GM12878 (cell line): ENCODE measurements at regions not wholly inside any gene's neighbourhood (a gene's known extent, or its start where the extent isn't known, plus 50 kb on each side); places are given as distances from the start of the nearest gene placed in this dataset.

ENCODE experiments used
- ATAC-seq: fragments of 200-7000 bp; cut with Tn5 transposase; 3 replicates; pipeline ENCODE4 v1.9.1; 2020; ENCODE audit warnings: mild to moderate bottlenecking, moderate library complexity
- BruUV-seq: library from RNA; stranded (reverse); fragments of 400-500 nt; replicated peaks from 2 replicates; lab custom pipeline; 2021; lab: Mats Ljungman, UMichigan
- CTCF ChIA-PET: fragments of 300-600 bp; sonication (Branson Sonifier 250); formaldehyde crosslinking; extraction: SDS; loops from one replicate; lab custom pipeline; 2021; ENCODE audit warnings: inconsistent platforms; lab: Yijun Ruan, JAX
- POLR2A ChIA-PET: fragments of 350-600 bp; formaldehyde crosslinking; extraction: SDS; loops from one replicate; lab custom pipeline; 2021; ENCODE audit warnings: inconsistent platforms; lab: Charles Lee
- RAD21 ChIA-PET: fragments of 300-600 bp; sonication (Branson Sonifier 250); formaldehyde crosslinking; loops from one replicate; lab custom pipeline; 2023; ENCODE audit warnings: antibody characterized with exemption; ENCODE audit not compliant: unreplicated experiment; lab: Charles Lee
- SMC1A ChIA-PET: fragments of 300-600 bp; sonication (Branson Sonifier 250); formaldehyde crosslinking; loops from one replicate; lab custom pipeline; 2023; ENCODE audit not compliant: unreplicated experiment, uncharacterized antibody; lab: Charles Lee
- DNase-seq: peaks from one replicate; pipeline ENCODE4 v3.0.0-alpha.2; 2011; ENCODE audit warnings: low read depth, low spot score
- FAIRE-seq: peaks from 3 replicates; lab custom pipeline; 2011; peaks lifted over from hg19 to GRCh38; lab: Jason Lieb, UNC
- H2AFZ ChIP-seq: 2 replicates; pipeline ENCODE4 v1.6.0; 2011; ENCODE audit warnings: low read depth, low read length, control low read depth; ENCODE audit not compliant: control insufficient read depth
- H3K27ac ChIP-seq: 2 replicates; pipeline ENCODE4 v1.5.1; 2011; ENCODE audit warnings: control low read depth; ENCODE audit not compliant: control insufficient read depth, insufficient read depth
- H3K27me3 ChIP-seq, 2 experiments: replicated peaks in 1 of 2; 2 replicates each; pipeline versions ENCODE4 v1.6.0 to v1.6.1; 2011; ENCODE audit warnings: low read length in 1 of 2; ENCODE audit not compliant: control insufficient read depth in 2 of 2, insufficient read depth in 2 of 2
- H3K36me3 ChIP-seq, 2 experiments: 2 replicates each; pipeline ENCODE4 v1.5.1; 2011; ENCODE audit warnings: low read length in 1 of 2; ENCODE audit not compliant: control insufficient read depth in 2 of 2, insufficient read depth in 2 of 2
- H3K4me1 ChIP-seq: 2 replicates; pipeline ENCODE4 v1.6.1; 2011; ENCODE audit warnings: mild to moderate bottlenecking, low read length, moderate library complexity, mixed read lengths; ENCODE audit not compliant: control insufficient read depth, insufficient read depth
- H3K4me2 ChIP-seq: 2 replicates; pipeline ENCODE4 v1.6.0; 2011; ENCODE audit warnings: control low read depth; ENCODE audit not compliant: control insufficient read depth, insufficient read depth
- H3K4me3 ChIP-seq: fragments of 200-600 bp; sonication (generic); 2 replicates; pipeline ENCODE4 v1.5.1; 2016
- H3K79me2 ChIP-seq: 2 replicates; pipeline ENCODE4 v1.6.0; 2011; ENCODE audit warnings: low read length; ENCODE audit not compliant: control insufficient read depth, insufficient read depth
- H3K9ac ChIP-seq: 2 replicates; pipeline ENCODE4 v1.8.0; 2011; ENCODE audit warnings: low read length, control low read depth, mixed read lengths; ENCODE audit not compliant: control insufficient read depth, insufficient read depth
- H3K9me3 ChIP-seq: replicated peaks from 3 replicates; pipeline ENCODE4 v1.5.1; 2011; ENCODE audit warnings: mild to moderate bottlenecking, low read length; ENCODE audit not compliant: control insufficient read depth, insufficient read depth
- H4K20me1 ChIP-seq: 2 replicates; pipeline ENCODE4 v1.6.0; 2011; ENCODE audit not compliant: control insufficient read depth, insufficient read depth
- BCL11A ChIP-seq: IDR thresholded peaks from 2 replicates; pipeline ENCODE4 v1.6.1; 2011; ENCODE audit warnings: low read depth, low read length
- E2F8 ChIP-seq: fragments of 450-650 bp; IDR thresholded peaks from 2 replicates; pipeline ENCODE4 v1.6.1; 2018; ENCODE audit warnings: mild to moderate bottlenecking, low read depth, moderate library complexity; ENCODE audit not compliant: partially characterized antibody
- E4F1 ChIP-seq: fragments of 450-650 bp; IDR thresholded peaks from 2 replicates; pipeline ENCODE4 v1.6.1; 2018; ENCODE audit warnings: borderline replicate concordance, mild to moderate bottlenecking; ENCODE audit not compliant: partially characterized antibody
- HDAC2 ChIP-seq: fragments of 200-600 bp; sonication (generic); IDR thresholded peaks from 2 replicates; pipeline ENCODE4 v1.6.1; 2017
- MEF2A ChIP-seq: IDR thresholded peaks from 2 replicates; pipeline ENCODE4 v1.6.1; 2011; ENCODE audit warnings: low read depth, mild to moderate bottlenecking, low read length, moderate library complexity; ENCODE audit not compliant: insufficient read depth
- NFYB ChIP-seq: IDR thresholded peaks from 2 replicates; pipeline ENCODE4 v1.6.1; 2011; ENCODE audit warnings: low read depth, mild to moderate bottlenecking, low read length, improper control_type of control experiment, moderate library complexity; ENCODE audit not compliant: insufficient read depth
- POLR2AphosphoS2 ChIP-seq: IDR thresholded peaks from 2 replicates; pipeline ENCODE4 v1.6.1; 2011; ENCODE audit warnings: low read depth, mild to moderate bottlenecking, low read length, improper control_type of control experiment, moderate library complexity
- RFX5 ChIP-seq: IDR thresholded peaks from 2 replicates; pipeline ENCODE4 v1.6.1; 2011; ENCODE audit warnings: low read depth, low read length, improper control_type of control experiment
- STAT1 ChIP-seq: fragments of 450-650 bp; conservative IDR thresholded peaks from 2 replicates; pipeline ENCODE4 v1.6.1; 2014; ENCODE audit warnings: antibody characterized with exemption, mild to moderate bottlenecking
- SUZ12 ChIP-seq: fragments of 200-600 bp; sonication (generic); IDR thresholded peaks from one replicate; pipeline ENCODE4 v1.6.1; 2018; ENCODE audit warnings: antibody characterized with exemption, mild to moderate bottlenecking; ENCODE audit not compliant: unreplicated experiment
- TARDBP ChIP-seq: IDR thresholded peaks from 2 replicates; pipeline ENCODE4 v1.6.1; 2016; ENCODE audit warnings: borderline replicate concordance
- TCF3 ChIP-seq: IDR thresholded peaks from 2 replicates; pipeline ENCODE4 v1.6.1; 2012; ENCODE audit warnings: low read depth, mild to moderate bottlenecking, low read length, borderline replicate concordance; ENCODE audit not compliant: insufficient read depth
- ZBTB33 ChIP-seq: fragments of 450-650 bp; IDR thresholded peaks from 2 replicates; pipeline ENCODE4 v1.6.1; 2017; ENCODE audit warnings: mild to moderate bottlenecking
- ZNF217 ChIP-seq: fragments of 450-650 bp; IDR thresholded peaks from 2 replicates; pipeline ENCODE4 v1.6.1; 2017; ENCODE audit warnings: antibody characterized with exemption, mild to moderate bottlenecking
- WGBS: methylation state at CpG from one replicate; pipeline ENCODE4 v1.1.6; 2016; ENCODE audit warnings: low lambda C conversion rate; ENCODE audit not compliant: insufficient replicate concordance, insufficient coverage; ENCODE audit errors: missing lambda C conversion rate; 5-methylcytosine and 5-hydroxymethylcytosine counted together
- in situ Hi-C: fragments of 300-500 bp; cut with MboI; formaldehyde crosslinking; loops from 9 replicates; pipeline ENCODE4 v1.14.3; 2018; ENCODE audit warnings: mixed read lengths
- intact Hi-C: fragments of 100-400 bp; cut with micrococcal nuclease; formaldehyde crosslinking; loops from one replicate; pipeline ENCODE4 v1.14.2; 2022; ENCODE audit not compliant: unreplicated experiment
- TF ChIP-seq, protein P1 (sequence below): fragments of 450-650 bp; IDR thresholded peaks from 2 replicates; pipeline ENCODE4 v1.6.1; 2017; ENCODE audit warnings: mild to moderate bottlenecking, moderate library complexity

DNA sequence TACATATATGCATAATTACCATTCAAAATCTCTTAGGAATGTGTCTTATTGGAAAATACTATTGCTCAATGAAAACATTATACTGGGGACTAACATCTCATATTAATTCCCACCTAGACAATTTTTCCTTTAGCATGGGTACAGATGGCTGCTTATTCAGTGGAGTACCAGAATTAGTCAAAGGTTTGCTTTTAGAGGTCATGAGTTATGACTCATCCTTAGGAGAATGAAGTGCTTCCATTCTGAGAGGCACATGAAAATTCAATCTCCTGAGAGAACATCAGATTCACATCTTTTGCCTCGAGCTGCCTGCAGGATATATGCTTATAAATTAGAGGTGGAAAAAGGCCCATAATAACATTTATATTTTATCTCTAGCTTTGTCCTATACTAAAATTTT lies 378.0 kb upstream of the DMD start:
- no peaks in the 10 kb centered on the region for H4K20me1 ChIP-seq
- ChIA-PET CTCF (no interaction called here), SMC1A (no interaction called here), RAD21 (no interaction called here), POLR2A (no interaction called here)
- no peak for DNase-seq
- no peaks in the 10 kb centered on the region for H3K79me2 ChIP-seq
- ATAC-seq = no peak
- H3K4me2 ChIP-seq = no peak overlapping the region
- H3K27me3 ChIP-seq = no peaks in the 10 kb centered on the region
- H3K4me3 ChIP-seq = no peak overlapping the region
- H2AFZ ChIP-seq = no peak overlapping the region
- no peaks in the 10 kb centered on the region for H3K4me1 ChIP-seq
- WGBS = 0% methylated on average over 1 of the region's 1 CpG
- H3K9me3 ChIP-seq = no peaks in the 10 kb centered on the region
- no peak overlapping the region for H3K9ac ChIP-seq
- H3K27ac ChIP-seq = no peak overlapping the region
- FAIRE-seq = no peak
- in situ Hi-C loops = no loop called here
- no peak for TF ChIP-seq BCL11A
- no peak for TF ChIP-seq HDAC2
- no peak for TF ChIP-seq ZBTB33
- TF ChIP-seq SUZ12 = no peak
- no peak for TF ChIP-seq STAT1
- no peak for TF ChIP-seq POLR2AphosphoS2
- TF ChIP-seq TCF3 = no peak
- no peak for TF ChIP-seq RFX5
- no peak for TF ChIP-seq TARDBP
- no peak for TF ChIP-seq E4F1
- no peak for TF ChIP-seq MEF2A
- no peak for TF ChIP-seq E2F8
- TF ChIP-seq NFYB = no peak
- no peak for TF ChIP-seq ZNF217
- TF ChIP-seq, protein P1, sequence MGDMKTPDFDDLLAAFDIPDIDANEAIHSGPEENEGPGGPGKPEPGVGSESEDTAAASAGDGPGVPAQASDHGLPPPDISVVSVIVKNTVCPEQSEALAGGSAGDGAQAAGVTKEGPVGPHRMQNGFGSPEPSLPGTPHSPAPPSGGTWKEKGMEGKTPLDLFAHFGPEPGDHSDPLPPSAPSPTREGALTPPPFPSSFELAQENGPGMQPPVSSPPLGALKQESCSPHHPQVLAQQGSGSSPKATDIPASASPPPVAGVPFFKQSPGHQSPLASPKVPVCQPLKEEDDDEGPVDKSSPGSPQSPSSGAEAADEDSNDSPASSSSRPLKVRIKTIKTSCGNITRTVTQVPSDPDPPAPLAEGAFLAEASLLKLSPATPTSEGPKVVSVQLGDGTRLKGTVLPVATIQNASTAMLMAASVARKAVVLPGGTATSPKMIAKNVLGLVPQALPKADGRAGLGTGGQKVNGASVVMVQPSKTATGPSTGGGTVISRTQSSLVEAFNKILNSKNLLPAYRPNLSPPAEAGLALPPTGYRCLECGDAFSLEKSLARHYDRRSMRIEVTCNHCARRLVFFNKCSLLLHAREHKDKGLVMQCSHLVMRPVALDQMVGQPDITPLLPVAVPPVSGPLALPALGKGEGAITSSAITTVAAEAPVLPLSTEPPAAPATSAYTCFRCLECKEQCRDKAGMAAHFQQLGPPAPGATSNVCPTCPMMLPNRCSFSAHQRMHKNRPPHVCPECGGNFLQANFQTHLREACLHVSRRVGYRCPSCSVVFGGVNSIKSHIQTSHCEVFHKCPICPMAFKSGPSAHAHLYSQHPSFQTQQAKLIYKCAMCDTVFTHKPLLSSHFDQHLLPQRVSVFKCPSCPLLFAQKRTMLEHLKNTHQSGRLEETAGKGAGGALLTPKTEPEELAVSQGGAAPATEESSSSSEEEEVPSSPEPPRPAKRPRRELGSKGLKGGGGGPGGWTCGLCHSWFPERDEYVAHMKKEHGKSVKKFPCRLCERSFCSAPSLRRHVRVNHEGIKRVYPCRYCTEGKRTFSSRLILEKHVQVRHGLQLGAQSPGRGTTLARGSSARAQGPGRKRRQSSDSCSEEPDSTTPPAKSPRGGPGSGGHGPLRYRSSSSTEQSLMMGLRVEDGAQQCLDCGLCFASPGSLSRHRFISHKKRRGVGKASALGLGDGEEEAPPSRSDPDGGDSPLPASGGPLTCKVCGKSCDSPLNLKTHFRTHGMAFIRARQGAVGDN = no peak
- intact Hi-C loops = no loop called here
- no TSS peak for BruUV-seq
- no peaks in the 10 kb centered on the region for H3K36me3 ChIP-seq
